GM18907 (cell line): ENCODE measurements at regions not wholly inside any gene's neighbourhood (a gene's known extent, or its start where the extent isn't known, plus 50 kb on each side); places are given as distances from the start of the nearest gene placed in this dataset.
"Not testable (repeated sequence)": the region's sequence is repeated elsewhere in the genome, so short reads cannot be mapped to it uniquely, and the experiment has no call there.

ENCODE experiments used
- ATAC-seq: cut with Tn5 transposase; IDR thresholded peaks from one replicate; pipeline ENCODE4 v1.9.1; 2021; ENCODE audit warnings: mild to moderate bottlenecking, moderate library complexity; ENCODE audit not compliant: unreplicated experiment

DNA sequence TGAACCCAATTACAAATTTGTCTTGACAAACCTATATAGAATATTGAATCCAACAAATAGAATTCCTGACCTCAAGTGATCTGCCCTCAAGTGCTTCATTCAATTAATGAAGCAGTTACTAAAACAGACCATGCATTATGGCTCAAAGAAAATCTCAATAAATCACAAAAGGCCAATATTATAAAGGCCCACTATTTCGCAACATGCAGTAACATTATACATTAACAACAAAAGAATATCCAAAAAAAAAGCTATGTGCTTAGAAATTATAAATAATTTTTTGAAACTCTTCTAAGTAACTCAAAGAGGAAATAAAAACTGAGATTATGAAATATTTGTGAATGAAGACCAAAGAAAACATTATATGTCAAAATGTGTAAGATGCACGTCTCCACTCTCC is 177.7 kb downstream of the ZNF674 start:
- no peak for ATAC-seq

DNA sequence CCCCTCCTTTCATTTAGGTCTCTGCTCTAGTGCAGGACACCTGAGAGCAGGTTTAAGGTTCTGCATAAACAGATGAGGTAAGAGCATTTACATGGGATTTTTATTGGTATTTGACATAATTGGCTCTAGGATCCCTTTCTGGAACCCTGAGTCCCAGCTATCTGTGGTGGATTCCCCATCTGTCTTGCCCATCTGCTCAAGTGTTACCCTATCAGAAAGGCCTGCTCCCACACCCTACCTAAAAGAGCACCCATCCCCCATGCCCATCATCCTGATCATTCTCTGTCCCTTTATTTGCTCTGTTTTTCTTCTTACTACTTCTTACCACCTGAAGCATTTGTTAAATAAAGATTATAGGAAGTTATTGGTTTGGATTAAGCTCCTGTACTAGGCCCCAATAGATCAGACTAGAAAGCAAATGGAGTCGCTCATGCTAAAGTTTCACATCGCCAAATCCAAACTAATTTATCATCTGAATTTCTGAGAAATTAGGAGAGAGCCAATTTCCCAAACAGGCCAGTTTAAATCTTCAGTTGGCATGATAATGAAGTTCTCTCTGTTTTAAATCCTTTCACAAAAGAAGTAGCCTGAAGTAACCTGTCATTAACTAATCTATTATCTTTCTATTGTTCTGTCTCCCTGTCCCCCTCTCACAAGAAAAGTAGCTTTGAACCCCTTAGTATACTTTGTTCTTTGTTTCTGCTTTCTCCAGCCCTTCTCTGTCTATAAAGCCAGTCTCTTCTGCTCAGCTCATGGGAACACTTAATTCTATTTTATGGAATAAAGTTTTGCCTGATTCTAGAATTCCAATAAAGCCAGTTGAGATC is 178.6 kb downstream of the ZNF674 start:
- ATAC-seq, result no peak

GRCh38 chrX:46354481-46354880 is 190.7 kb downstream of the ZNF674 start:
- ATAC-seq, result no peak

GRCh38 chrX:46341767-46342322 is 203.4 kb downstream of the ZNF674 start:
- no peak for ATAC-seq

- ATAC-seq, result no peak
Measured at GRCh38 chrX:46340696-46341095, 204.5 kb downstream of the ZNF674 start.

GRCh38 chrX:46333550-46333949 is 211.7 kb downstream of the ZNF674 start:
- no peak for ATAC-seq

DNA sequence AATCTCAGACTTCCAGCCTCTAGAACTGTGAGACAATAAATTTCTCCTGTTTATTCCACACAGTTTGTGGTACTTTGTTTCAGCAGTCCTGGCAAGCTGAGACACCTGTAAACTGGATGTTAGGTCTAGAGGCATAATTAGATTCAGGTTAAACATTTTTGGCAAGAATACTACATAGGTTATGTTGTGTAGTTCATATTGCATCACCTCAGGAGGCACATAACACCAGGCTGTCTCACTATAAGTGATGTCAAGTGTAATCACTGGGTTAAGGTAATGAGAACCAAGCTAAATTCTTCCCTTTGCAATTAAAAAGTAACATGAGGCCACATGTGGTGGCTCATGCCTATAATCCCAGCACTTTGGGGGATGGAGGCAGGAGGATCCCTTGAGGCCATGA is 214.2 kb downstream of the ZNF674 start:
- no peak for ATAC-seq

- no peak for ATAC-seq
Measured at GRCh38 chrX:46330513-46330912, 214.7 kb downstream of the ZNF674 start.

DNA sequence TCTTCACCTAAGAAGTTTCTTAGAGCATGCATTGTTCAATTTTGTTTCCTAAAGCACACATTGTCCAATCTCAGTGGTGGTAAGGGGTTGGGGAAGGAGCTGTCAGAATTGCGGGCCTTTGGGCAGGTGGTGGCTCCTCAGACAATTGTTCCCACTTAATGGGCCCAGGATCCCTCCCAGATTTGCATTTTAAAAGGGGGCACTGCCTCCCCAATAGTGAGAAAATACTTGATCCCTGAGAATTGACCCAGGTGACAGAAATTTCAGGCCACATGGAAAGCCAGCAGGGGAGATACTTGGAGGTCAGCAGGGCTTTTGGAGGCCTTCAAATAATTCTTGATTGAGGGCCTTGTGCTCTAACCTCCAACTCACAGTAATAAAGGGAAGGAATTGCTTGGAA is 217.1 kb downstream of the ZNF674 start:
- no peak for ATAC-seq

- ATAC-seq, result no peak
Measured at GRCh38 chrX:46327566-46328115, 217.6 kb downstream of the ZNF674 start.

- ATAC-seq, result no peak
Measured at GRCh38 chrX:46326161-46326560, 219.1 kb downstream of the ZNF674 start.

- ATAC-seq, result no peak
Measured at GRCh38 chrX:46325312-46325877, 219.8 kb downstream of the ZNF674 start.

GRCh38 chrX:46324166-46324565 is 221.1 kb downstream of the ZNF674 start:
- no peak for ATAC-seq

- ATAC-seq, result not testable (repeated sequence)
Measured at GRCh38 chrX:46322929-46323328, 222.3 kb downstream of the ZNF674 start.

GRCh38 chrX:46321676-46322075 is 223.5 kb downstream of the ZNF674 start:
- no peak for ATAC-seq

GRCh38 chrX:46319750-46320149 is 225.5 kb downstream of the ZNF674 start:
- ATAC-seq, result no peak

DNA sequence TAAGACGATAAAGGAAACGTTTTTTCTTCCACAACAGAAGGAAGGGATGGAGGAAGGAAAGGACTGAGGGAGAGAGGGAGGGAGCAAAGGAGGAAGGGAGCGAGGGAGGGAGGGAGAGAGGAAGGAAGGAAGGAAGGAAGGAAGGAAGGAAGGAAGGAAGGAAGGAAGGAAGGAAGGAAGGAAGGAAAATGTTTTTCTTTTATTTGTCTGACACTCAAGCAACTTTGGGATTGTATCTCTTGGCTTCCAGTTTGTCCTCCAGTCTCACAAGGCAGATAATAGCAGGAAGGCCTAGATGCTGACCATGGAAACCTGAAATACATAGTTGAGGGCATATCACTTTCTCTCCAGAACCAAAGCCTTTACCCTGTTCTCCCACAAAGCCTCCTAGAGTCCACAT is 226.7 kb downstream of the ZNF674 start:
- ATAC-seq, result no peak

GRCh38 chrX:46317163-46317562 is 228.1 kb downstream of the ZNF674 start:
- no peak for ATAC-seq

- ATAC-seq, result no peak
Measured at GRCh38 chrX:46311581-46312120, 233.6 kb downstream of the ZNF674 start.

GRCh38 chrX:46310815-46311497 is 234.3 kb downstream of the ZNF674 start:
- ATAC-seq, result peak; percentile 85

- ATAC-seq, result no peak
Measured at GRCh38 chrX:46308110-46308509, 237.1 kb downstream of the ZNF674 start.
